Muscle of leg (tissue), 3 donors: ENCODE measurements at regions not wholly inside any gene's neighbourhood (a gene's known extent, or its start where the extent isn't known, plus 50 kb on each side); places are given as distances from the start of the nearest gene placed in this dataset.

Source experiments
- DNase-seq: peaks from one replicate; pipeline ENCODE4 v3.0.0; 2013
- H3K27ac ChIP-seq: one replicate; pipeline ENCODE4 v1.5.1; 2013; ENCODE audit warnings: mild to moderate bottlenecking, low read length, control low read depth
- H3K27me3 ChIP-seq: one replicate; pipeline ENCODE4 v1.6.1; 2013; ENCODE audit warnings: low read length; ENCODE audit not compliant: control insufficient read depth, insufficient read depth
- H3K36me3 ChIP-seq: one replicate; pipeline ENCODE4 v1.6.1; 2013; ENCODE audit warnings: low read length; ENCODE audit not compliant: control insufficient read depth, insufficient read depth
- H3K4me1 ChIP-seq: one replicate; pipeline ENCODE4 v1.6.1; 2013; ENCODE audit warnings: low read length; ENCODE audit not compliant: control insufficient read depth, insufficient read depth
- H3K4me3 ChIP-seq: one replicate; pipeline ENCODE4 v1.5.1; 2013; ENCODE audit warnings: low read length, control low read depth
- H3K9me3 ChIP-seq: replicated peaks from 2 replicates; pipeline ENCODE4 v1.6.1; 2013; ENCODE audit warnings: low read depth, low read length; ENCODE audit not compliant: control insufficient read depth
- WGBS: methylation state at CpG from one replicate; pipeline ENCODE4 v1.1.5; 2013; ENCODE audit warnings: missing lambda C conversion rate; ENCODE audit not compliant: insufficient coverage; 5-methylcytosine and 5-hydroxymethylcytosine counted together

GRCh38 chr2:139744273-139744672 lies 964.1 kb upstream of the NXPH2 start:
- Histone ChIP-seq H3K36me3 (no peaks in the 10 kb centered on the region), H3K27ac (no peak overlapping the region), H3K4me3 (no peak overlapping the region), H3K4me1 (no peaks in the 10 kb centered on the region), H3K27me3 (no peaks in the 10 kb centered on the region), H3K9me3 (no peaks in the 10 kb centered on the region)
- 84% methylated on average over 4 of the region's 4 CpGs for WGBS
- DNase-seq, result no peak

GRCh38 chr2:139742216-139743172 lies 962.3 kb upstream of the NXPH2 start:
- WGBS, result 96% methylated on average over 3 of the region's 8 CpGs
- Histone ChIP-seq H3K36me3 (no peaks in the 10 kb centered on the region), H3K4me1 (no peaks in the 10 kb centered on the region), H3K4me3 (no peak overlapping the region), H3K9me3 (no peaks in the 10 kb centered on the region), H3K27ac (no peak overlapping the region), H3K27me3 (no peaks in the 10 kb centered on the region)
- no peak for DNase-seq

- H3K36me3 ChIP-seq, result no peaks in the 10 kb centered on the region
- no CpG with 5 or more reads among the region's 2 CpGs for WGBS
- no peaks in the 10 kb centered on the region for H3K4me1 ChIP-seq
- no peaks in the 10 kb centered on the region for H3K9me3 ChIP-seq
- no peaks in the 10 kb centered on the region for H3K27me3 ChIP-seq
- H3K27ac ChIP-seq, result no peak overlapping the region
- H3K4me3 ChIP-seq, result no peak overlapping the region
- no peak for DNase-seq
Observed at GRCh38 chr2:139737659-139738058, 957.5 kb upstream of the NXPH2 start.

- no peak overlapping the region for H3K4me3 ChIP-seq
- H3K27ac ChIP-seq, result no peak overlapping the region
- no peaks in the 10 kb centered on the region for H3K36me3 ChIP-seq
- H3K9me3 ChIP-seq, result no peaks in the 10 kb centered on the region
- WGBS, result 79% methylated on average over 4 of the region's 4 CpGs
- H3K27me3 ChIP-seq, result no peaks in the 10 kb centered on the region
- H3K4me1 ChIP-seq, result no peaks in the 10 kb centered on the region
- no peak for DNase-seq
Observed at GRCh38 chr2:139730197-139730596, 950.0 kb upstream of the NXPH2 start.

- H3K9me3 ChIP-seq, result no peaks in the 10 kb centered on the region
- WGBS, result 33% methylated on average over 3 of the region's 3 CpGs
Observed at GRCh38 chr2:139721411-139721995, 941.3 kb upstream of the NXPH2 start.

GRCh38 chr2:139720056-139720455 lies 939.9 kb upstream of the NXPH2 start:
- Histone ChIP-seq H3K27me3 (no peaks in the 10 kb centered on the region), H3K9me3 (no peaks in the 10 kb centered on the region), H3K4me3 (no peak overlapping the region), H3K27ac (no peak overlapping the region), H3K36me3 (no peaks in the 10 kb centered on the region), H3K4me1 (no peaks in the 10 kb centered on the region)
- DNase-seq, result peak; percentile 2
- WGBS, result 5% methylated on average over 2 of the region's 3 CpGs

More at GRCh38 chr2:139721411-139721995, 941.3 kb upstream of the NXPH2 start:
- Histone ChIP-seq H3K27me3 (no peaks in the 10 kb centered on the region), H3K36me3 (no peaks in the 10 kb centered on the region), H3K4me1 (no peaks in the 10 kb centered on the region), H3K4me3 (no peak overlapping the region), H3K27ac (no peak overlapping the region)
- peak; percentile 23 for DNase-seq

GRCh38 chr2:139704606-139705005 lies 924.4 kb upstream of the NXPH2 start:
- Histone ChIP-seq H3K9me3 (no peaks in the 10 kb centered on the region), H3K27ac (no peak overlapping the region), H3K4me3 (no peak overlapping the region), H3K36me3 (no peaks in the 10 kb centered on the region), H3K27me3 (no peaks in the 10 kb centered on the region), H3K4me1 (no peaks in the 10 kb centered on the region)
- DNase-seq, result no peak

GRCh38 chr2:139694327-139694726 lies 914.1 kb upstream of the NXPH2 start:
- no peaks in the 10 kb centered on the region for H3K27me3 ChIP-seq

GRCh38 chr2:139686205-139686604 lies 906.0 kb upstream of the NXPH2 start:
- Histone ChIP-seq H3K4me1 (no peaks in the 10 kb centered on the region), H3K36me3 (no peaks in the 10 kb centered on the region), H3K9me3 (no peaks in the 10 kb centered on the region), H3K27me3 (no peaks in the 10 kb centered on the region), H3K27ac (no peak overlapping the region), H3K4me3 (no peak overlapping the region)
- no CpG with 5 or more reads among the region's 3 CpGs for WGBS
- DNase-seq, result no peak

More at GRCh38 chr2:139694327-139694726, 914.1 kb upstream of the NXPH2 start:
- DNase-seq, result no peak
- Histone ChIP-seq H3K4me1 (no peaks in the 10 kb centered on the region), H3K4me3 (no peak overlapping the region), H3K27ac (no peak overlapping the region), H3K9me3 (no peaks in the 10 kb centered on the region), H3K36me3 (no peaks in the 10 kb centered on the region)
- no CpG with 5 or more reads among the region's 1 CpG for WGBS

GRCh38 chr2:139685090-139685983 lies 905.1 kb upstream of the NXPH2 start:
- H3K4me1 ChIP-seq, result no peaks in the 10 kb centered on the region
- DNase-seq, result no peak
- no peak overlapping the region for H3K4me3 ChIP-seq
- H3K27me3 ChIP-seq, result no peaks in the 10 kb centered on the region
- no peaks in the 10 kb centered on the region for H3K9me3 ChIP-seq
- H3K36me3 ChIP-seq, result no peaks in the 10 kb centered on the region
- H3K27ac ChIP-seq, result no peak overlapping the region
- WGBS, result 36% methylated on average over 1 of the region's 5 CpGs
